HG03064 (cell line): ENCODE measurements at regions not wholly inside any gene's neighbourhood (a gene's known extent, or its start where the extent isn't known, plus 50 kb on each side); places are given as distances from the start of the nearest gene placed in this dataset.

ENCODE experiments used
- ATAC-seq: cut with Tn5 transposase; IDR thresholded peaks from one replicate; pipeline ENCODE4 v1.9.1; 2021; ENCODE audit warnings: low read depth; ENCODE audit not compliant: unreplicated experiment

DNA sequence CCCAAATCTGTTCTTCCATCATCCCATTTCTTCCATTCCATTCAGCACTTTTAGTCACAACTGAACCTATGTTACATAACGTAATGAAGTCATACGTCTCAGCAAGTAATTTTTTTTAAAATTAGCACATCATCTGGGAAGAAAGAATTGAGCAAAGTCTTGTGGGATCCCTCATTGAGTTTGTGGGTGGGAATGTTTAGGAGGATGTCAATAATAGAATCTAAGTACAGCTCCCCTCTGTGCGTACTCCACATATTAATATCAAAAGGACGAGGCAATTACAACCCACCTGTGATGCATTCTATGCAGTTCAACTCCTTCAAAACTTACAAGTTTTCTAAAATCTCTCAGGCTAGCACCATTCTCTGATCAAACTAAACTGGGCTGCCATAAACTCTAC is 526.3 kb downstream of the AGTPBP1 start:
- no peak for ATAC-seq

DNA sequence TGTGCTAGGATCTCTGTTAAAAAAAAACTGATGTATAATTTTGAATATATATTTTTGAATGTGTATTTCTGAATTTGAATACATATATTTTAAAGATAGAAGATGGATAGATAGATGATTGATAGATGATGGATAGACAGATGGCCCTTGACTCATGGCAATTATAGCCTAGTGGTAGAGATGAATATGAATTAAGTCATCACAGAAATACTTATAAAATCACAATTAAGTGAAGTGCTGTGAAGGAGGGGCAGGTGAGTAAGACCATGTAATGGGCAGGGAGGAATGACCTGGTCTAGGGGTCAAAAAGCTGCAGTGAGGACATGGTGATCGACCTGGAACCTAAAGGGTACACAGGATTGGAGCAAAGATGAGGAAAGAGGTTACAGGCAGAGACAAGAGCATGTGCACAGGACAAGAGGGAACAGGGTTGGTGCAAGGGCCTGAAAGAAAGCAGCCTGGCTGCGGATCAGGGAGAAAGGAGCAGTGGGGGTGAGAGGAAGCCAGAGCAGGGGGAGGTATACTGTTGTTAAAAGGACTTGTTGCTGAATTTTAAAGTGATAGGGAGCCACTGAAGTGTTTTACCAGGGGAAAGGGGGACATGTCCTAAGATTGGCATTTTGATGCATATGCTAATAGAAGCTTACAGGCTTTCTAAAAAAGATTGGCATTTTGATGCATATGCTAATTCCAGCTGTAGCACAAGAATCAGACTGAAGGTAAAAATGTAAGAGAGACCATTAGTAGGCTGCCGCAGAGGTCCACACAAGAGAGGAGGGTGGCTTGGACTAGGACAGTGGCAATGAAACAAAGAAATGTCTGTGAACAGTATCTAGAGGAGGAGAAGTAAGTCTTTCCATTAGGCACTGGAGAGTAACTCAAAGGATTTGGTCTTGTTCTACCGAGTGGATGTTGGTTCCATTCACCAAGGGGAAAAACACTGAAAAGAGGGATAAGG is 527.8 kb downstream of the AGTPBP1 start:
- ATAC-seq: no peak

DNA sequence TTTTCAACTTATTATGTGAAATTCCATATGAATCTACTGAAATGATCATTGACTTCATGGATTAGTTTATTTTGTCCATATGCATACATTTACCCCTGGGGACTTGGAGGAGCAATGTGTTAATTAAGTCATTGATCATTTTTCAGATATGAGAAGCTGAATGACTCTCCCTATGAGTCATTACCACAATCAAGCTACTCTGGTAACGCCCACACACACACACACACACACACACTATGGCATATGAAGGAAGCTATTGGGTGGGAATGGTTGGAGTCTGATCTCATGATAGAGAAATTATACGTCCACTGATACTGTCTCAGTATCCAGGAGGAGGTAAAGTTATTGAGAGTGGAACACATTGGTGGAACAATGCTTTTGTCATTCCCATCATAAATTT is 528.9 kb downstream of the AGTPBP1 start:
- no peak for ATAC-seq

DNA sequence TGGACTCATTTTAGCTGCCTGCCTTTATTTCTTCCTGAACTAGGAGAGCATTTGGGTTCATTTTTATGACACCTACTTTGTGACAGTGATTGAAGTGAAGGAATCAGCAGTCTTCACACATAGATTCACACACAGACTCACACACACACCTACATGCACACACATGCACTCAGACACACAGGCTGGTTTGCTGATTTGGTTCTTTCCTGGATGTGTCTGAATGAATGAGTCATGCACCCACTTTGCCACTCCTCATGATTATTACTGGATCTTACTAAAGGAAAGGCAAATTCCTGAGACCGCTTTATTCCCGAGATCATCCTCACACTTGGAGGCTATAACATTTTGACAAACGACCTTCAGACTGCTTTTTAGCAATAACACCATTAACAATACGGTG is 529.5 kb downstream of the AGTPBP1 start:
- ATAC-seq: no peak

DNA sequence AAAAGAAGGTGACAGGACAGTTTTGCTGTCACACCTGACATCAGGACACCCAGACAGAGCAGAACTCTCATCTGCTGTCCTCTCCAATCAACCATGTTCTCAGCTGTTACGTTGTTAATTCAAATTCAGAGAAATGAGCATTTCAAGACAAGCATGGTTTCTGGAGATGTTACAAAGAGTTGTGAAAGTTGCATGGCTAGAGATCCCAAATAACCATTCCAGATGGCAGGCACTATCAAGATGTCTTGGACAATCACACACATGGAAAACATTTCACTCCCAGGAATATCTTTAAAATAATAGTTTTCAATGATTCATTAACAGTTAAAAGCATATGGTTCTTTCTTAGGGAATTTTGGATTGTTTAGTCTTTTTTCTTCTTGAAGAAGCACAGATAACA is 533.1 kb downstream of the AGTPBP1 start:
- ATAC-seq: no peak

DNA sequence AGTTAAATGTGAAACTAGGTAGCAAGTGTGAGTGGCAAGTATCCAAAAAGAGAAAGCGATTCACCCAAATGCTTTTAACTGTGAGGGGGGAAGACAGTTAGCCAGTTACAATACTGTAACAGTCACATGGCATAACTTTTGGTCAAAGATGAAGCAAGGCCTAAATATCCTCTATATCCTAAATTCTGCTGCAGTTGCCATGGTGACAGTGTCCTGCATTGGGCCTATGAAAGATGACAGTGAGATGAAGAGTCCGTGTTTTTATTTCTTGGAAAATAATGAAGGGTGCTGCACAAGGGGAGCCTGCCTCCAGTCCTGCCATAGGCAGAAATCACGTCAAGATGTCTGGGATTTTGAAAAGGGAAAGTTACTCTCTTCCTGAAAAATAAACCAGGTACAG is 534.6 kb downstream of the NTRK2 start:
- ATAC-seq: no peak

DNA sequence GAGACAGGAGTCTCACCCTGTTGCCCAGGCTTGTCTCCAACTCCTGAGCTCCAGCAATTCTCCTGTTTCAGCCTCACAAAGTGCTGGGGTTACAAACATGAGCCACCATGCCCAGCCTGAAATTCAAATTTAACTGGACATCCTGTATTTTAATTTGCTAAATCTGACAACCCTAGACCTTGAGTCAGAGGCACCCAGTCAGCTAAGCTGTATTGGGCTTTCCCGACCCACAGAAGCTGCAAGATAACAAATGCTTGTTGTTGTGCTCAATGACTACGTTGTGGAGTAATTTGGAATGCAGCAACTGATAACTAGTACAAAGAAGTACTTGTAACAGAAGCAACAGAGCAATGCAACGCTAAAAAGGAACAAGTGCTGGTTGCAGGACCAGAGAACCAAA is 533.1 kb downstream of the NTRK2 start:
- no peak for ATAC-seq

DNA sequence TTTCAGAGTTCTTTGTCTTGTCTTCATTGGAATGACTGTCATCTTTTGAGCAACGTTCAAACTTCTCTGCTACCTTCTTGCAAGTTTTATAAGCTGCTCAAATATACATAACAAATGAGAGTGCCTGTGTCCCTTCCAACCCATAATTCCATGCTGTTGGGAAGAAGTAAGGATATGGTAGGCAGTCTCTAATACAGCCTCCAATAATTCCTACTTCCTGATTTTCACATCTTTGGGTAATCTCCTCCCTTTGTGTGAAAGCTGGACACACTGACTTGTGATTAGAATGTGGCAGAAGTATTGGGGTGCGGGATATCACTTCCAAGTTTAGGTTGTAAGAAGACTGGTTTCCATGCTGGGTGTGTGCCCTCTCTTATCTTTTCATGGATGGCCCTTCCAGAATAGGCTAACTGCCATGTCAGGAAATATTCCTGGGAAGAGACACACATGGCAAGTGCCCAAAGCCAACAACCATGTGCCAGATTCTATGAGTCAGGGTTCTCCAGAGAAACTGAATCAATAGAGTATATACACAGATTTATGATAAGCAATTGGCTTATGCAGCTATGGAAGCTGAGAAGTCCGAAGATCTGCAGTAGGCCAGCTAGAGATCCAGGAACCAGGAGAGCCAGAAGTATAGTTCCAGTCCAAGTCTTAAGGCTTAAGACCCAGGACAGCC is 531.3 kb downstream of the NTRK2 start:
- no peak for ATAC-seq

DNA sequence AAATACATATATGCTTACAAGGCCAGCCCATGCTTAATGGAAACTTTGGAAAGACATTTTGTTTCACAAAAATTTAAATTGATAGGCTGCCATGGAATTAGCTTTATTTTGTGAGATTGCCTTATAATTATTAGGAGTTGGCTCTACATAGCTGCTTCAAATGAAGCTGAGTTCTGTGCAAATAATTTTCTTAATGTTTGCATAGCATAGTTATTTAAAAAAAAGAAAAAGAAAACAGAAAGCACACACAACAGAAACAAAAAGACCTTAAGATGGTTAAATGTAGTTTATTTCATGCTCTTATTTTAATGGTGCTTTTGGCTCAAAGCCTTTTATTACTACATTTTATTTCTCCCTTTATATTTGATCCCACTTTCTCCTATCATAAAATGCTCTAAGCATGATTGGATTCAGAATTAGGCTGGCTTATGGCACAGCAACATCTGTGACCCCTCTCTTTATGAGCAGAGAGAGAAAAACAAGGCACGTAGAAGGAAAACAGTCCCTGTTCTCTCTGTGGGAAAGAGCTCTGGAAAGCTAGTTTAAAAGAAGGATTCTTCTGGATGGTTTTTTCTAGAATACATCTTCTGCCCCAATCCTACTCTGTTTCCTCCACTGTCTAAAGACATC is 530.5 kb downstream of the NTRK2 start:
- ATAC-seq: no peak

DNA sequence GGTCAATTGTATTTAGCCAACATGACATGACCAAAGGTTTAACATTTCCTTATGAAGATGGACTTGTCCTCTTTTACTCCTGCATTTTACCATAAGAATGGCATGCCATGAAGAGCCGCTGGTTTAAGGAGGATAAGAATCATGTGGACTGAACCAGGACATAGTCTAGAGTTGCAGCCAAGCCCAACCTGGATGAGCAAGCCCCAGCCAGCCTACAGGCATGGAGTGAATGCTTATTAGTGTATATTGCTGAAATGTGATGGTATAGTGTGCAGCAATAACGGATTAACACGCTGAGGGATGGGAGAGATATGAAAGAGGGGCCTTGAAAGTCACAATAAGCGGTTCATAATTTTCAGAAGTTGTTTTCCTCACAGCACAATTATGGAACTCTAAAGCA is 523.2 kb downstream of the NTRK2 start:
- ATAC-seq: no peak

DNA sequence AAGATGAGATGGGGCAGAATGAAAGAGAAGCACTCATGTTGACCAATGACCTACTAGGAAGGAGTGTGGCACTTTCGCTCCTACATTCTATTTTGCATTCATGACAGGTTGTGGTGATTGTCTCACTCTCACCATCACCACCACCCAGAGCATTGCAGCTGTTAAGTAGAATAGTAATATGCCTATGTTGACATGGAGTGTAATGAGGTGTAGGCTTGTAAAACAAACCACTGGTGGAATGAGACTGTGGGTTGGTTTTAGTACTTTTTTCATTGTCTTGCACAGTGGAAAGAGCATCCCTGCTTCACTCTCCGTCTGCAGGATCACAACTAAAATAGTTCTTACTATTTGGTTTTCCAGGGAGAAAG is 516.7 kb downstream of the NTRK2 start:
- ATAC-seq: no peak

DNA sequence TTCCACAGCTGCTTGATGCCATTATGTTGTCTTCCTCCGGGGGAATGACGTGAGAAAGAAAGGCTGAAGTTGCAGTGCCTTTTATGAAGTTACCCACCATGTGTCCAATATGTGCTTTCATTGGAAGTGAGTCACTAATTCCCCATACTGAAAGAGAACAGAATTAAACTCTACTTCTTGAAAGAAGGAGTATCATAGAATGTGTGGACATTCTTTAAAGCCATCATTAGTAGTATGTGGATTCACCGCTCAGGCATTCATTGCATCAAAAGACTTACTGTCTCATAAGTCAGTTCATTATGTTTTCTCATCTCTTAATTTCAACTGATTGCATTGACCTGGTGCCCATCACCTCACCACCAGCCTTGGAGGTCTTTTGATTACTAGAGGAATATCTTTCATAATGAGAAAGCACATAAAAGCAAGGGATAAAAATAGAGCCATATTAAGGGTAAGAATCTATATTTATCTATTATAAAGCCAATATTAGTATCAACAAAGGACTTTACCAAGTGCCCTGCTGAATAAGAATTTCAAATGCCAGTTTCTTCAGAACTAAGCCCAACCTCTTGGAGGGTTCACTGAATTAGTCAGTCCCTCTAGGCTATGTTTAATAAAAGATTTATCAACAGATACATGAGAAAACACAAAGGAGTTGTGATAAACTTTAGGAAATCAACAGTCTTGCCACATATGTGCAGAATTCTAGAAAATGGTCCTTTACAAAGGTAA is 516.1 kb downstream of the NTRK2 start:
- ATAC-seq: no peak

DNA sequence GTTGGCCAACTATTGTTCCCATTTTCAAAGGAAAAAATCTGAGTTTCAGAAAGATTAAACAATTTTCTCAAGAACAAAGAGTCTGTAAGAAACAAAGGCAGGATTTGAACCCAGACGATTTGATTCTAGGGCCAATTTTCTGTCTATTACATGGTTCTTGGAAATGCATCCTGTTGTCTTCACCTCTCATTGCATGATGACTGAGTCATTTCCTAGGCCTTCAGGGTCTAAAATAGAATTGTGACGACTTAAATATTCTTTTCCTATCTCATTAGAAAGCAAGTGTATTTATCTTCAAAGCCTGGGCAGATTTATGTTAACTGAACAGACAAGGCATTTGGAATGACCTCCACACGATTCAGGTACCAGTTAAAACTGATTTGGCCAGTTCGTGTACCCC is 512.9 kb downstream of the NTRK2 start:
- no peak for ATAC-seq

DNA sequence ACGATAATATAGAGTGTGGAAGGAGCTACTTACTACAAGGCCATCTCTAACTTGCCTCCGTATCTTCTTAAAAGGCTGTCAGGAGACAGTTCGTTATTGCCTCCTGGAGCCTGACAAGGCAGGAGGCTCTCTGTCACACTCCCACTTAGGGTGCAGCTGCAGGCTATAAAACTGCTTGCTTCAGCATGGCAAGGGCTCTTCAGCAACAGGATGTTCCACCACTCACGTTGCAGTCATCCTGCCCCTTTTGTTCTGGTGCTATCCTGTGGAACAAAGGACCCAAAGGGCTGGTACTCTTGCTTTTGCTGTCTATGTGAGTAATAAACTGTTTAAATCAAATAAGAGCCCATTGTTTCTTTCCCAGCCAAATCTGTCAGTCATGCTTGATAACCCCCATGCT is 508.9 kb downstream of the NTRK2 start:
- no peak for ATAC-seq

DNA sequence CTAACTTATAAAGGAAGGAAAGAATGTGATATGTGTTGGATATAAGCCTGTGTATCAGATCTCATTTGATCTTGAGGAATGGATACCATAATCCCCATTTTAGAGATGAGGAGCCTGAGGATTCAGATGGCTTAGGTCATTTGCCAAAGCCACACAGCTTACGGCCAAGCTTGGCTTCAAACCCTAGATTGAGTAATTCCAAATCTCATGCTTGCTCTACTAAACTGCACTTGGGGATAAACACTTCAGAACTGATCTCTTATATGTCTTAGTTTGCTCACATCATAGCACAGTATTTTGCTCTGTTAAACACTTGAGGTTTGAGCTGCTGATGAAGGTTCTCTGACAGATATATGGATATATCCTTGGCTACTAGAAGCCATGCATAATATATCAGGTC is 504.4 kb downstream of the NTRK2 start:
- no peak for ATAC-seq

DNA sequence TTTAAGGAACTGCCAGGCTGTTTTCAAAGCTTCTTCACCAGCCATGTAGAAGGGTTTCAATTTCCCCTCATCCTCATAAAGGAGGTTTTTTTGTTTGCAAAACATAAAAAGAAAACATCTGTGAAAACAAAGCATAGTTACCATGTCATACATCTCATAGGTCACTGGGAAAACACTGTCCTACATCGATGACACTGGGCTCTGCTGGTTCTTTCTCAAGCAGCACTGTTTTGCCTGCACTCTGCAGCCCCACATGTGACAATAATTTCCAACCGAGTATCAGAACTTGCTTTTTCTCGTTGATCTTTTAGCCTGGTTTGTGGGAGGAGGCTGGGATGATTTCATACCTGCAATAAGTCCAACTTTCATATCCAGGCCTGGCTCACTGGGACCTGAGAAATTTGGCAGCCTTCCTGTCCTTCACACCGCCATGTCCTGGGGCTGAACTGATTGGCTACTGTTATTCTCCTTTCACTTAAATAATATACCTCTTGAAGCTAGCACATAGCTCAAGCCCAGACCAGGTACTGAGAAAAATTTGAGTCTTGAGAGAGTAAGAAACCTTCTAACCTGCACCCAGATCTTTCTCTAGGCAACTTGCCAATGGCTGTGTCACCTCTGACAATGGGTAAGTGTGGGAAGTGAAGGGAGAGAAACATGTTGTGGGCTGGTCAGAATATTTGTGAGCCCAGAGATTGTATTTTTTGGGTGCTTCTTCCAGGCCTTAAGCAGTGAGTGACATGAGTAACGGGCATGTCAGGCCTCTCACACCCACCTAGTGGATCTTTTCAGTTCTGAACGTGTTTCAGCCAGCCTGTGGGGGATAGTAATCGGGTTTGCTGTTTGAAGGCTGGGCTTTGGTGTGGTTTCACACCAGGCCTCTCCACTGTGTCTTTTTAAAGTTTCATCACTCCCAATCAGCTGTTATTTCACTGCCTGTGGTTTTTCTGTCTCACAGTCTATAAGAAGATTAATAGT is 502.8 kb downstream of the NTRK2 start:
- no peak for ATAC-seq

DNA sequence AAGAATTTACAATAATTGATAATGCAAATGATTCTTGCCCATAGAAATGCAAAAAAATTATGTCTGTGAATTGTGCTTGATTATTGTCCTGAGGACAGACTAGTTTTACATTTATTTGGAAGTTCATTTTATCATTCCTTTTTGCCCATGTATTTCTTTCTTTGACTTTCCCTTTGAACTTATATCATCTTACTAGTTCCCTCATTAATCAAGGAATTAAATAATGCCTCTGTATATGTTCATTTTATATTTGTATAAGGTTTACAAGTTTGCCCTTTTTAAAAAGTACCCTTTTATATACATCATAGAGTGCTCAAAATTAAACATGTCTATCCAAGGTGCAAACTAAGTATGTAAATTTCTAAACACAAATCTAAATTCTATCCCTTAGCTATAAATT is 501.6 kb downstream of the NTRK2 start:
- ATAC-seq: no peak

DNA sequence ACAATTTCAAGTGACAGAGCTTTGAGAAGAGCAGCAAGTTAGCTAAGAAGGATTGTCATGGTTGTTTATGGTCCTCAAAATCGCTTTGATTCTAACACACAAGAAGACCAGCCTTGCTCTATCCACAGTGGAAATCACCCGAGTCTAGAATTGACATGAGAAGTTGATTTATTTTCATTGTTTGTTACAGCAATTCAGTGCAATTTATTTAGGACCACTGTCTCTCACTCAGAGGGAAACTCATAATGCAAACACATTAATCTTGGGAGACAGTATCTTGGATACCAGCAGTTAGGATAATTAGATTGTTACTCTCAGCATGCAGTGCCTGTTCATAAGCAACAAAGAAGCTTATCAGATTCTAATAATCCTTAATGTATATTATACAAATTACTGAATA is 498.9 kb downstream of the NTRK2 start:
- no peak for ATAC-seq

DNA sequence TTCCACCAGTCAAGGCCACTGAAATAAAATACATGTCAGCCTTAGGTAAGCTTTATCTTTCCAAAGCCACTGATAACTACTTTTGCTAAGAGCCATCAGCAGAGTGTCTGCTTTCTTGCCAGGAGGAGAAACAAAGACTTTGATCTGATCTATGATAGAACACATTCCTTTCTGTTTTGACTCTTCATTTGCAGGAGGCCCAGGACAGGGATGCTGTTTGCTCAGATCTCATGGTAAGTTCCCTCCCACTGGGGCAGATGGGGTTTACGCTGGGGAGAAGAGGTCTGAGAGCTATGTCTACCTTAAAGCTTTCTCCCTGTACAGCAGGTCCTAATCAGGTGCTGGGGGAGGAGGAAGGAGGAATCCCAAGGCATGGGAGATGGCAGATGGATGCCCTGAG is 497.6 kb downstream of the NTRK2 start:
- no peak for ATAC-seq

DNA sequence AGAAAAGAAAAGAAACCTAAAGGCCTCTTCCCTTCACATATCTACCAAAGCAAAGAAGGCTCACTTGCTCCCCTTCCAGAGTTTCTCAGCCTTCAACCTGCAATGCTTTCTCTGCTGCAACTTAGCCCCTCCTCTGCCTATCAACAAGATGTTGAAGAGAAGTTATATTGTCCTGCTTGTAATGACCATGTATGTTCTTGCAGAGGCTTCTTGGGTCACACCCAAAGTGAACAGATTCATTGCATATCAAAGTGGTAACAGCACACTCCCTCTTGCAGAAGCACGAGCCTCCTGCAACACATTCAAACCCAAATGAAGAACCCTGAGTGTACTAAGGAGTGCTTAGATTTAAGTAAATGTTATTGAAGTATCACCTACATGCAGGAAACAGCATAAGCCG is 494.3 kb downstream of the NTRK2 start:
- ATAC-seq: no peak
